OCI-LY7 (cell line): ENCODE measurements at regions not wholly inside any gene's neighbourhood (a gene's known extent, or its start where the extent isn't known, plus 50 kb on each side); places are given as distances from the start of the nearest gene placed in this dataset.

Experiments used
- EZH2phosphoT487 ChIP-seq: fragments of 200-600 bp; sonication (generic); IDR thresholded peaks from 2 replicates; pipeline ENCODE4 v1.6.1; 2018; ENCODE audit warnings: low read depth, borderline replicate concordance, mild to moderate bottlenecking, mixed run types, antibody characterized with exemption, low read length, moderate library complexity, mixed read lengths
- TF ChIP-seq, protein P1 (sequence below): fragments of 200-600 bp; sonication (generic); conservative IDR thresholded peaks from 2 replicates; pipeline ENCODE4 v1.5.1; 2014; ENCODE audit warnings: mild to moderate bottlenecking, antibody characterized with exemption, low read length, moderate library complexity, mixed read lengths

DNA sequence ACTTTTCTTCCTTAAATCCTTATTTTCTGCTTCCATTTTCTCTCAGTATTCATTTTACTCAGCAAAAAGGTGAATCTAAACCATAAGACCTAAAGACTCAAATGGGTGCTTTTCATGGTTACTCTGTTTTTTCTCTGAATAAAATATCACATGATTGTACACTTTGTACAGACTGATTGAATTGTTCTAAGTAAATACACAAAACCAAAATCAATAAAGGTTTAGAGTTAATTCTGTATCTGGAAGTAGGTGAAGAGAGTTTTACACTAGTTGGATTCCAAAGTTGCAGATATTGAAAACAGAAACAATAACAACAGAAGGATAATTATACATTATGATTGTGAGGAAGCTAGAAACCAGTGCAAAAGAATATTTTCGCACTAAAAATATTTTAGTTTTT lies 546.2 kb downstream of the TUSC7 start:
- TF ChIP-seq, protein P1, sequence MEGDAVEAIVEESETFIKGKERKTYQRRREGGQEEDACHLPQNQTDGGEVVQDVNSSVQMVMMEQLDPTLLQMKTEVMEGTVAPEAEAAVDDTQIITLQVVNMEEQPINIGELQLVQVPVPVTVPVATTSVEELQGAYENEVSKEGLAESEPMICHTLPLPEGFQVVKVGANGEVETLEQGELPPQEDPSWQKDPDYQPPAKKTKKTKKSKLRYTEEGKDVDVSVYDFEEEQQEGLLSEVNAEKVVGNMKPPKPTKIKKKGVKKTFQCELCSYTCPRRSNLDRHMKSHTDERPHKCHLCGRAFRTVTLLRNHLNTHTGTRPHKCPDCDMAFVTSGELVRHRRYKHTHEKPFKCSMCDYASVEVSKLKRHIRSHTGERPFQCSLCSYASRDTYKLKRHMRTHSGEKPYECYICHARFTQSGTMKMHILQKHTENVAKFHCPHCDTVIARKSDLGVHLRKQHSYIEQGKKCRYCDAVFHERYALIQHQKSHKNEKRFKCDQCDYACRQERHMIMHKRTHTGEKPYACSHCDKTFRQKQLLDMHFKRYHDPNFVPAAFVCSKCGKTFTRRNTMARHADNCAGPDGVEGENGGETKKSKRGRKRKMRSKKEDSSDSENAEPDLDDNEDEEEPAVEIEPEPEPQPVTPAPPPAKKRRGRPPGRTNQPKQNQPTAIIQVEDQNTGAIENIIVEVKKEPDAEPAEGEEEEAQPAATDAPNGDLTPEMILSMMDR: no peak
- TF ChIP-seq EZH2phosphoT487: no peak
